ENCODE measurements at regions not wholly inside any gene's neighbourhood (a gene's known extent, or its start where the extent isn't known, plus 50 kb on each side); places are given as distances from the start of the nearest gene placed in this dataset.

DNA sequence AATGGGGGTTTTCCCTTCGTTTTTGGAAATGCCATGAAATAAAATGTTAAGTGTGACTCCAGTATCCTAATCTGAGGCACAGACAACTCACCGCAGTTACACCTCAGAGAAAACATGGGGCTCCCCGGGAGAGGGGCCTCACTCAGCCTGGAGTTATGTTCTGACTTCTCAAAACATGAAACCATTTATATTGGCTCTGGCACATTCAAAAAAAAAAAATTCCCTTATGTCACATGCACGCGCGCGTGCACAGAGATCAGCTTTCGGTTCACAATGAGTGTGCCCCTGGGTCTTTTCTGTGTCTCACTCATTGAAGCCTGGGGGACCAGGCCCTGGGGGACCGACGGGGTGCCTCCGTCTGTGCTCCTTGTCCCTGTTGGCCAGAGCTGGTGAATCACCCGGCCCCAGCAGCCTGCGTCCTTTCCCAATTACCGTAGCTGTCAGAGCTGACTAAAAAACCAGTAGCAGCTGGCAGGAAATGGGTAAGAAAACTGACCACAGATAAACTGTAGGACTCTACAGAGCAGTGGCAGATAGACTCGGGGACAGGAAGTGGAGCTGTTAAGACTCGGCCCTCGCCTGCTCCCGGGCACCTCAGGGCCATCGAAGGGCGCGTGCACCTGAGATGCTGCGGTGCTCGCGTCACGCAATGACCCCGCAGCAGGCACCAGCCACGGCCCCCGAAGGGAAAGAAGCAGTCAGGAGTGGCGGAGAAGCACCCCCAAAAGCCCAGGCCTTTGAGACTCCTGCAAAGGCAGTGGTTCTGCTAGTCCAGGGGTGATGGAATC lies 138.3 kb upstream of the ID2 start:
- DNase-seq (ENCODE audit: extremely low read depth in 1 of 4, low spot score in 3 of 4) (no peak), FAIRE-seq (no peak), ATAC-seq (no peak)
- intact Hi-C loops (cut with micrococcal nuclease) = loop anchor here (2.0 kb wide), 1 partner anchor 17 kb away; no protein-coding TSS in a partner anchor
- ChIA-PET POLR2A (interaction anchor here (0.6 to 2.2 kb wide), 4 partner anchors 9 to 25 kb away, joined by 3 to 8 read pairs (median 4); no protein-coding TSS in a partner anchor), CTCF (ENCODE audit: low intra/inter-chr PET ratio) (no interaction called here)
- in situ Hi-C loops (cut with MboI) = no loop called here
- Histone ChIP-seq H3K4me3 (no peak overlapping the region), H4K20me1 (replicated peaks; ENCODE audit: control insufficient read depth, insufficient read depth, low read length) (no peaks in the 10 kb centered on the region), H3K4me1 (replicated peaks in 1 of 2; ENCODE audit: control insufficient read depth in 2 of 2, insufficient read depth in 2 of 2, low read length in 2 of 2) (peaks cover 11 to 43% of the 10 kb centered on the region in 2 experiments), H3K27me3 (ENCODE audit: control insufficient read depth in 2 of 2, insufficient read depth in 2 of 2, low read length in 2 of 2) (0 out of 5 replicates have a peak, but pooled peaks cover 0 to 3% of the 10 kb centered on the region in 2 experiments), H3K9me1 (ENCODE audit: control insufficient read depth, insufficient read depth, low read length) (no peaks in the 10 kb centered on the region), H3K36me3 (ENCODE audit: control insufficient read depth, insufficient read depth, low read length) (no peaks in the 10 kb centered on the region), H3K9me3 (replicated peaks; ENCODE audit: control insufficient read depth, insufficient read depth, low read depth, low read length) (no peaks in the 10 kb centered on the region), H3K79me2 (ENCODE audit: control insufficient read depth, insufficient read depth, low read length) (no peaks in the 10 kb centered on the region), H3K9ac (ENCODE audit: insufficient read depth in 1 of 2, low read depth in 2 of 2, low read length in 2 of 2) (0 out of 4 replicates have a peak overlapping the region, but pooled peaks of 1 of the 2 experiments have one; percentile 62), H2AFZ (ENCODE audit: low read depth, low read length) (0 out of 2 replicates have a peak overlapping the region, but pooled peaks have one; percentile 16), H3K4me2 (ENCODE audit: insufficient read depth, low read length) (no peak overlapping the region), H3K27ac (ENCODE audit: extremely low read depth, low read depth, low read length) (no peak overlapping the region)
- no TSS peak for BruUV-seq (replicated peaks)
- TF ChIP-seq ZNF311 (CRISPR knock-in tag; IDR thresholded peaks at IDR 0.05) (0 out of 2 replicates have a peak, but pooled peaks have one; percentile 46), ZBTB17 (CRISPR knock-in tag; IDR thresholded peaks at IDR 0.05) (0 out of 2 replicates have a peak, but pooled peaks have one; percentile 55), ZNF41 (CRISPR knock-in tag; conservative IDR thresholded peaks at IDR 0.05) (no peak)
- WGBS (ENCODE audit: insufficient coverage, low coverage, missing lambda C conversion rate) = 73% methylated on average over 27 of the region's 29 CpGs

Measured in K562 (cell line).